ENCODE measurements at regions not wholly inside any gene's neighbourhood (a gene's known extent, or its start where the extent isn't known, plus 50 kb on each side); places are given as distances from the start of the nearest gene placed in this dataset.

GRCh38 chr5:159758189-159758588, 158.1 kb upstream of the ADRA1B start:
- TF ChIP-seq CTCF (IDR thresholded peaks at IDR 0.05) (no peak), ZFX (IDR thresholded peaks at IDR 0.05; ENCODE audit: borderline replicate concordance) (no peak)
